GM21526 (cell line): ENCODE measurements at regions not wholly inside any gene's neighbourhood (a gene's known extent, or its start where the extent isn't known, plus 50 kb on each side); places are given as distances from the start of the nearest gene placed in this dataset.

Experiments used
- ATAC-seq: cut with Tn5 transposase; IDR thresholded peaks from one replicate; pipeline ENCODE4 v1.9.1; 2021; ENCODE audit warnings: moderate library complexity; ENCODE audit not compliant: unreplicated experiment, low FRiP score

DNA sequence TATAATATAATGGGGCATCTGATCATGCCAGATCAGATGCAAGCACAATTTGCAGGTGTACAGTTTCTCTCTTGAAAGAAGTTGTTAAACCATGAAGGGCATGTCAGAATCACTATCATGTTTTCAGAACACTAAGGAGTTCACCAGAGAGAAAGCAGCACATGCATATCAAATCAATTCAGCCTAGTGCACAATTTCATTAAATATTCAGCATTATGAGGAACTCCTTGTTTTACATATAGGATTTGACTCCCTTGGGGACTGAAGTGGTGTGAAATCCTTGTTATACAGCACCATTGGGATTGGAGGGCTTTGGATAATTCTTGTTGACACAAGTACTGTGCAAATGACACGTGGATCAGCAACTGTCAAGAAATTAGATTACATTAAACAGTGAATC lies 562.1 kb upstream of the KLHL29 start:
- no peak for ATAC-seq

DNA sequence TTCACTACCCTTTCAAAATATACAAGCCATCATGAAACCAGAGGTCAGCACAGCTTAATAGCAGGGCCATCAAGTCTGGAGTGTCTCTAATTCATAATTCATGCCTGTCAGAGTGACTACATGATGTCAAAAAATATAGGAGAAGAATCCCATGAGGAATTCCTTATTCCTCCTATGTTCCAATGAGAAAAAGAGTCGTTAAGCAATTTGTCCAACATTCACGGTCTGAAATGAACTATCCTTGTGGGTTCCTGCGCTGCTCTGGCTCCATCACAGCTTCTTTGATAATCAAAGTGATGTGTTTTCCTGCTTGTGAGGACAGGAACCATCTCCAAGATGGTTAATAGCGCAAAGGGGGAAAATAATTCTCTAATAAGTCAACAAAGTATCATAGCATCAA lies 560.4 kb upstream of the KLHL29 start:
- ATAC-seq: no peak

DNA sequence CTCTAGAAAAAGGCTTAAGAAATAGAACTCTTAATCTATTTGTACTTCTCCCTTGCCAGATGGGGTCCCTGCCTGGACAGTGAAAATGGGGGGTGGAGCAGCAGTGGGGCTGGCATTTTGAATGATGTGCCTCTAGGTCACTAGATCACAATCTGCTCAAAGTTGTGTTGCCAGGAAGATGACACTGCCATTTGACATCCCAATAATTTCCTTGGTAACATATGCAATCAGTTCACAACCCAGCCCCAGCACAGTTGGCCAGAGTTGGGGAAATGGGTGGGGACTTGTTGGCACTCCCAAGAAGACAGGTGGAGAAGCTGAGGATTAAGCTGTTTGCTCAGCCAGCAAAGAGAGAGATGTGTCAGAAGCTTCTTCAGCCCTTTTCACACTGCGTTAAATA lies 558.3 kb upstream of the KLHL29 start:
- no peak for ATAC-seq

DNA sequence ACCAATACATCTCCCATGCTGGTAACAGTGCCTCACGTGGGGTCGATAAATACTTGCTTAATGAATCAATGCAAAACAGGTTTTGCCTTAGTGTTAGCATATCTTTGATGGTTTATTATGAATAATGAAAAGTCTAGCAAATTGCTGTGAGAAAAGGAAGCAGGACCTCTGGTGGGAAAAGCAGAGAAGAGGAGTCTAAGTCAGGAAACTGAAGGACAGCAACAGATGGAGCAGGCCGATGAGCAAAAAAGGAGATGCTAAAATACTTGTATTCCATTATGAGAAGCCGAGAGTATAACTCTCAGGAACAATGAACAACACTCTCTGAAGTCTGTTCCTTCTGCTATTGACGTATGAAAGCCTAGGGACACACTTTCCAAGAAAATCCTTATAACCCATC lies 555.2 kb upstream of the KLHL29 start:
- ATAC-seq: no peak

DNA sequence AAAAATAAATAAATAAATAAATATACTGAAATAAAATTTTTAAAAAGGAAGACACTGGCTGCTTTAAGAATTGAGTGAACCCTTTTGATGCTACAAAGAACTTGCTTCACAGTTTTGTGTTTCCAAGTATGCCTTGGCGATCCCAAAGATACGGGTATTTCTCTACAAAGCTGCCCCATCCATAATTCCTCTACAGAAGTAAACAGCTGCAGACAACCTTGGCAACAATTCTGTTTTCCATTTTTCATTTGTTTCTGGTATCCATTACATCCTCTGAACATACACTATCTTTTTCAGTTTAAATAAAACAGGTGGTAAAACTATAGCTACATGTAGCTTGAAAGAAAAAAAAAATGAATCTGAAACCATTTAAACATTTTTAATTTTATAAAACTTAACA lies 552.8 kb upstream of the KLHL29 start:
- no peak for ATAC-seq

DNA sequence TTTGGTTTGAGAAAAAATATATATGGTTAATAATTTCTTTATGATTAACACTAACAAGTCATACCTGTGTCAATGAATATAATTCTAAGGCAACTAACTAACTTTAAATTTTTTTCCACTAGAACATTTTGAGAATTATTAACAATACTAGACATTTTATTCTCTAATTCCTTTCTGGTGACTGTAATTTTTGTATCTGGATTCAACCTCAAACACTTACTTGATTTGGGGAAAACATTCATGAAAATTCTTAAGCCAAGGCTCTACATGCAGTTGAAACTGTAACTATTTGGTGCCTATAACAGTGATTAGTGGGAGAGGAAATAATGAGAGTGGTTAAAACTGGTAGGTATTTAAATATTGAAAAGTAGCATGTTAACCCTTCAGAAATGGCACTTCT lies 546.5 kb upstream of the KLHL29 start:
- ATAC-seq: no peak

DNA sequence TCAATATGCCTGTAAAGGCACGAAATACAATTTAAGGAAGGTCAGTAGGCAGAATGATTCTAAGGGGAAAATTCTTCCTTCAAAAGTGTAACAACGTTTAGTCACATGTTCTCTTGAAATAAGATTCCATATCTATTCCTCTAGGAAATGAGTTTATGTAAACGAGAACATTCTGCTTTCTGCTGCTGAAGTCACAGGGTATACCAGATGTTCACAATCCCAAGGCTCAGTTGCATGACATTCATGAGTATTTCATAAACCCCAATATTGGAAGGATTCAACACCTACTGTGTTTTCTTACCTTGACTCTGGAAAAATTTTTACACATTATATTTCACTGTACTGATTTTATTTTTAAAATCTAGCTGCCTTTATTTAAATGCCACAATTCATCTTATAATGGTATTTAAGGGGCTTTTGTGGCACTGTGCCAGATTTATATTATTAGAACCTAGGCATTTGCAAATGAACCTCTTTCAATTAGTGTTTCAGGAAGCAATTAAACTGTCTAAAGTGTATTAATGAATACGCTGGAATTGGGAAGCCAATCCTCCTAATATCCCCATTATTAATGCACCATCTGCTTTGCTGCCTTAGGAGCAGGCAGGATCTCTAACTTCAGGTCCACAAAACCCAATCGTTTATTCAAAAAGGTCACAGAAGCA lies 542.6 kb upstream of the KLHL29 start:
- no peak for ATAC-seq

DNA sequence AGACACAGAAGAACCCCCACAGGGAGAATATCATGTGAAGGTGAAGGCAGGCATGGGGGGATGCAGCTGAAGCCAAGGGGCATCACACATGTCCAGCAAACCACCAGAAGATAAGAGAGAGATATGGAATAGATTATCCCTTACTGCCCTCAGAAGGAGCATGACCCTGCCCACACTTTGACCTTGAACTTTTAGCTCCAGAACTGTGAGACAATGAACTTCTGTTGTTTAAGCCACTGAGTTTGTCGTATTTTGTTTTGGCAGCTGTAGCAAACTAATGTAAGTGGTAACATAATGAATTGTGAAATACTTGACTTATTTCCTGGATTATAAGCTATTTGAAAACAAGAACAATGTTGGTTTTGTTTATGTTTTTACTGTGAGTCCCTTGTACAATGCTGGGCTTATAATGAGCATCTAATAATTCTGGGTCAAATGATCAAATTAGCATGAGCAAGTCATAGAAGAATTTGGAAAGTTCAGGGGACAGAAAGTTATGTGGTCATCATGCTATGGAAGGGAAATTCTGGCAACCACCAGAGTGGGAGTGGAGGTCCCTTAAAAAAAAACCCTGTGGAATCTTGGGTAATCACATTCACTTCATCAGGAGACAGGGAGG lies 541.0 kb upstream of the KLHL29 start:
- no peak for ATAC-seq

DNA sequence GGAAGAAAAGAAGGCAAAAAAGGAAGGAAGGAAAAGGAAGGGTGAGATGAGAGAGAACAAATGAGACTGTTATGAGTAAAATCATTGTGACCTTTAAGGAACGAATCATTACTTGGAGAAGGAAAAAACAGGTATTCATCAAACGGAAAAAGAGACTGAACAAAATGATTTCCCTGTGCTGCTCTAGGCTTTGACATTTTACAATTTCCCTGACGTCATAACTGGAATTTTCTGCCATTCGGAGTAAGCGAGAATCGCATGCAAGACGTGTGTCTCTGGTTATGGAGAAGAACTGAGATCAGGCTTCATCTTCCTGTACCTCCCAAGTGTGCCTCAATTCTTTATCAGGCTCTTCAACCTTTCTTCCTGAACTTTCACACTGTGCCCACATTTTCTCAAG lies 534.7 kb upstream of the KLHL29 start:
- no peak for ATAC-seq

DNA sequence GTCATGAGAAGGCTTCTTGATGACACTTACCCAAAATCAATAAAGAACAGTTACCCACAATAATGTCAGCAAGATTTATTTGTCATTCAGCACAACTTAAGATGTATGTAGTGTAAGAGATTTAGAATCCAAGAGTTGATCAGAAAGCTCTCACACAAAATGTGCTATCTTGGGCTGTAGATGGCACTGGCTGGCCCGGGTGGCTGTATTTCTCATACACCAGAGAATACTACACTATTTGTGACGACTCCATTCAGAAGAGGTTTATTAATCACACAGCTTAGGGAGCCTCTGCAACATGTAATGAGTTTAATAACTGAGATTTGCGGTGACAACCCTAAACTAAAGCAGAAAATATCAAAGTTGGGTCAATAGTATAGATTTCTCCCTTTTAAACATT lies 530.4 kb upstream of the KLHL29 start:
- ATAC-seq: no peak

DNA sequence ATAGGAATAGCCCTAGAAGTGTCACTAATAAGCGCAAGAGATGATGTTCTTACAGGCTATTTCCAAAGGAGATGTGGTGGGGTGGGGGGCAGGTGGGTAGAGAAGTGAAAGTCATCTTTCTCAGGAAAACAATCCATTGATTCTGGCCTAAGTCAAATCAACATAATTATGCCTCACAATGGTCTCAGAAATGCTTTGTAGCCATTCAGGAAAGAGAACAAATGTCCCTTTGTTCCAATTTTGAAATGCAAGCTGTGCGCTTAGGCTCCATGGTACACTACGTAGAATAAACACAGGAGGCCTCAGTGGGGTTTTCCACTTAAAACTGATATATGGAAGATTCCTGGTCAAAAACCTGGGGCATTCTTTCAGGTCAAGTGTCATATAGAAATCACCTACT lies 529.9 kb upstream of the KLHL29 start:
- no peak for ATAC-seq

DNA sequence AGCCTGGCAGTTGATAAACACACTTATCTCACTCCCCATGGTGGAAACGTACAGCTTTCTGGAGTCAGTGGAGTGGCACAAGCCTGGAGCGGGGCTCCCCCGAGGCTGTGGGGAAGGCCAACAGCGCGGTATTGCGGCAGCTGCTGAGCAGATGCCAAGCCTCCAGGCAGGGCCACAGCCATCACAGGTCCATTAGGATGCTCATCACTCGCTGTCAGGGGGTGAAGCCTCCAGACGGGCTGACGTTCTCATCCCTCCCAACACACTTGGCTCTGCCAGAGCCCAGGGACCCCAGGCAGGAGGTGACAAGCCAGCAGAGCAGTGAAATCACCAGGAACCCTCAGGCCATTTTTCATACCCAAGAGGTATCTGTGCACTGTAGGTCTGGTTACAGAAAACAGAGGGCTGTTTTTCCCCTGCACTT lies 529.2 kb upstream of the KLHL29 start:
- no peak for ATAC-seq

DNA sequence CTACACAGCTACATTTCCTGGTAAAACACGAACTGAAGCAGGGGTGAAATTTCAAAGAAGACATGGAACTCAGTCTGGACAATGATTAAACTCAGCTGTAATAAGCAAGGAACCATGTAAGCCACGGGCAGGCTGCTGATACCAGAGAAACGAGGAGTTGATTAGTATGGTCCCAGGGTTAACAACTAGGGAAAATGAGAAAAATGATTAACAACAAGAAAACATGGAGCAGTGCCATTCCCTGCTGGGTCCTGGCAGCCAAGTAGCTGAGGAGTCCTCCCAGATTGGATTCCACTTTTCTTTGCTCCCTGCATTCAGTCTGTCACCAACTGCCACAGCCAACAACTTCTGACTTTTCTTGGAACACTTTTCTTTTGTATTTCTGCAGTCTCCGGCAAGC lies 517.0 kb upstream of the KLHL29 start:
- no peak for ATAC-seq

DNA sequence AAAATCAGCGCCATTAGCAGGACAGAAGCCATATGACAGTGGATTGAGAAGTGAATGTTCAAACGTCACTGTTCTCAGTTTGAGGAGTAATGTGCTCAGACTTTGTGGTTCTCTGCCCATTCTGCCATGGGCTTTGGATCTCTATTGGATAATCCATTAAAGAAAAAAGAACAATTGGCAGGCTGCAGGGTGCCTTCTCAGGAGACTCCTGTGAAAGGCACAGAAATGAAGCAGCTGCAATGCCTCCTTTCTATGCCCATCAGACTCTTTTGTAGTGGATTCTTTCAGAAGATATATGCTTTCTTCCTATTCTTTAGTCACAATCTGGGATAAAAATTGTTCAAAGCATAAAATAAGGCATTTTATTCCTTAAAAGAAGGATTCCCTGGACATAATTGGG lies 506.9 kb upstream of the KLHL29 start:
- ATAC-seq: no peak

DNA sequence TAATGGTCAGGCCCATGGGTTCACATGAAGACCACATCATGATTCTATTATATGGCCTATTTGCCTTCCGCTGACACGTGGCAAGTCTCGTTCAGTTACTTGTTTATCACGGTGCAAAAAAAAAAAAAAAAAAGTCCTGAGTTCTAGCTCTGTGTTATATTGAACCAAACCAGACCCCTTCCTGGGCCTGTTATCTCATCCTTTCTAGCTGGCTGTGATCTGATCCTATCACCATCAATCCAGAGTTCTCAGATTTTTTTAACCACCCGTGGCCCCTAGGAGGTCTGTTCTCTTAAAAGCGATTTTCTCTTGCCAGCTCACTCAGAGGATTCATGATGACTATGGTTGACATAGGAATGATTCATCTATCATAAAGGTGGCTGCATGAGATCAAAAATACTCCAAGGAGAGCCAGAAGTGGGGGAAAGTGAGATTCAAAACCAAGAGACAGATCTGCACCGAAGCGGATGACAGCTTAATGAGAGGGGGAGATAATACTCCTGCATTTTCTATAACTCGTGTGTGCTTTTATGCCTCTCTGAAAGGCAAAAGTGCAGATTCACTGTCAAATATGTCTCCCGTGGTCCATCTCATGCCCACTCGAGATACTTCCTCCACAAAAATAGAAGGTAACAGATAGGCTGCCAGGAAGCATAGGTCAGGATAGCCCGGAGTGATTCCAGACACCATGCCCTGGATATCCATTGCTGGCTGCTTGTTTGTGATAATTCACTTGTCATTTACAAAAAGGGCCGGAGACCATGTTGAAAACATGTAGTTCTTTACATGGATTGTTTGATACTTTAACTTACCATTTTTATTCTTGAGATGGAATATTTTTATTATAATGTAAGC lies 505.7 kb upstream of the KLHL29 start:
- ATAC-seq: no peak

DNA sequence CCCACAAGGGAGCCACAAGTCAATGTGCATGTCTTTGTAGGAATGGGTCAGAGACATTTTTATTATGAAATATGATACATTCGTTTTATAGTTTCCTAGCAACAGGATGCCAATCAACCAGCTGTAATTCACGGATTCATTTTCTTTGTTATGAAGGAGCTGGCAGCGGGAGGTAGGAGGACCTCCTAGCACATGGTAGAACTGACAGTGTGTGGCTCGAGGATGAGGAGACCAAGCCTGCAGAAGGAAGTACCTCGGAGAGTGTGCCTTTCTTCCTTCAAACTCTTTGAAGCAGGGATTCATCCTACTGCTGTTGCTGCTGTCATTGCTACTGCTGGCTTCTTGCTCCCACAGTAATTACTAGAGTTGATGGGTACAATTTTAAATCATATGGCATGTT lies 504.8 kb upstream of the KLHL29 start:
- no peak for ATAC-seq

DNA sequence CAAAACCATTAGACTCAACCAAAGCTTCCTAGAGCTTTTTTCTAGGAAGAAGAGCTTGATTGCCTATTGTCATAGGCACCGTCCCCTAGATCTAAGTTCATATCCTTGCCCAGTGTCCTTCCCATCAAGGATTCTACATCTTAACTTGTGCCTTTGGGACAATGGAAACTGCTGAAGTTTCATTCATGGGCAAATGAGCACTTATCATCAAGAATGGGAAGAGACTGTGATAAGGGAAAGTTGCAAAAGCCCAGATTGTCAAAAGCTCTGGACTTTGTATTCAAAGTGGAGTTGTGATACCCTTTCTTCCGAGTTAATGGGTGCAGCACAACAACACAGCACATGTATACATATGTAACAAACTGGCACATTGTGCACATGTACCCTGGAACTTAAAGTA lies 503.0 kb upstream of the KLHL29 start:
- no peak for ATAC-seq

DNA sequence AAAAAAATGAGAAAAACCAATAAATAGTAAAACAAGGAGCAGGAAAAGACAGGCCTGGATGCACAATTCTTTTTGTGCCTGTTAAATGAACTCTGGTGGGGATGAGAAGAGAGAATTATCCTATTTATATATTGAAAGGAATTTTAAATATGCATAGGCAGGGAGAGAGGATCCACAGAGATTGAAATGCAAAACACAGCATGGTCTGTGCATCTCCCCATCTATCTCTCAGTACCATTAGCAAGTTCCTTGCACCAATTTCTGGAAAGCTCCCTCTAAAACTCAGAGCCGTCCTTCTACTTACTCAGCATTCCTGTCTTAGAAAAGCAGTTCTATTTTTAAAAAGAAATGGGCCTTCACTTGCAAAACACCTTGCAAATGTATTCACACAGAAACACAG lies 502.3 kb upstream of the KLHL29 start:
- ATAC-seq: no peak

DNA sequence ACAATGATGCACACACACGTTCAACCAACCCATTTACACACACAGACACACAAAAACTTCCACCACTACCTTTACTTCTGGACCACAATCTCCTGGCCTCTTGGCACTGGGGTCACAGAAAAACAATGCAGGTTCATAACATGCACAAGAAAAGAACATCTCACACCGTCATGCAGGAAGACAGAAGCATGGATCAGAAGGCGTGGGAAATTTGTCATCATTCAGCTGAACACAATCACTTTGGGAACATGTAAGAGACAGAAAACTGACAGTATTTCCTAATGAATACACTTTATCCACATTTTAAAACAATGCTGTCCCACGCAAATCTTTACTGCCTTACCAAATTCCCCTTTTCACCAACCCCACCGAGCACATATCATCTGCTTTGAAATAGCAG lies 501.9 kb upstream of the KLHL29 start:
- no peak for ATAC-seq

DNA sequence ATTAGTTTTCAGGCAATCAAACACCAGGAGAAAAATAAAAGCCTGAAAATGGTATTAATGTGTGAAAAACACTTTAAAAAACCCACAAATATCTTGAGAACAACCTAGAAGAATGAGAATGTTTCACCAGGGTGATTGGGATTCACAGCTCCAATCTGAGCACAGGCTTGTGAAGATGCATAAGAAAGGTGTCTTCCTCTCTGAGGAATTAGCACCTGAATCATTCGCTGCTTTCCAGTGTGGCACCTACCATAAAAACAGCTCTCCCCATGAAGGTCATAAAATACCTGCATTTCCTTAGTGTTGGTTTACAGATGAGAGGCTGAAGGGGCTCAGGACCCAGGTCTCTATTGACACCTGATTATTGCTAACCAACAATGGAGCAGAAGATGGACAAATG lies 499.7 kb upstream of the KLHL29 start:
- ATAC-seq: no peak

DNA sequence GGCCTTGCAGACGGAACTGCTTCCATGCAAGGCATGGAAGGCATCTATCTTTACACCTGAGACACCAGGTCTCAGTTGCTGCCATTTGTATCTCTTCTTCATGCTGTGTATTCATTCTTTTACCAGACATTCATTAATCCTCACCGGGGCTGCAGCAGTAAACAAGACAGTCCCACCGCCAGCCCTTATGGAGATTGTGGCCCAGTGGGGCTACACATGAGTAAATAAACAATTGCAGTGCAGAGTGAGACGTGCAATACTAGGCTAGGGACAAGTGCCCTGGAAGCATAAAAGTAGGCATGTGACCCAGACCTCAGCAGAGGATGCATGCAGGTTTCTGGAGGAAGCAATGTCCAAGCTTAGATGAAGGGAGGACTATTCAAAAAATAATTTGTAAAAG lies 497.6 kb upstream of the KLHL29 start:
- ATAC-seq: no peak

DNA sequence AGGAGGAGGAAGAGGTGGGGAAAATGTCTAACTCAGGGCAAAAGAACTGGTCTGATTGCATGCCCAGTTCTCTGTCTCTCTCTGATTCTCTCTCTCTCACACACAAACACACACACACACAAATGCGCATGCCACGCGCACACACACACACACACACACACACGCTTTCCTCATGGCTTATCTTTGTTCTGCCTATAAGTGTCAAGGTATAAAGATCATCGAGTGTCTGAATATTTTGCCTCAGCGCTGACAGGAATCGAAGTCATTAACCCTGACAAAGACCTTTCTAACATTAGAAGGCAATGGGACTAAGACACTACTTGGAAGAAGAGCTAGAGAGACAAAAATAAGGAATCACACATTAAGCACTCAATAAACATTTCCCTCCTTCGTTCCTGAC lies 497.1 kb upstream of the KLHL29 start:
- no peak for ATAC-seq
